ENCODE measurements at regions not wholly inside any gene's neighbourhood (a gene's known extent, or its start where the extent isn't known, plus 50 kb on each side); places are given as distances from the start of the nearest gene placed in this dataset.

- H3K4me3 ChIP-seq (replicated peaks; ENCODE audit: insufficient read depth, low read length), result no peak overlapping the region
- DNase-seq (ENCODE audit: low read depth in 1 of 2, low spot score in 1 of 2), result no peak
- TF ChIP-seq GABPA (IDR thresholded peaks at IDR 0.05; ENCODE audit: low read depth) (no peak), REST (IDR thresholded peaks at IDR 0.05; ENCODE audit: insufficient replicate concordance, low read depth) (no peak), POLR2AphosphoS5 (IDR thresholded peaks at IDR 0.05; ENCODE audit: low read depth) (no peak), SPI1 (IDR thresholded peaks at IDR 0.05; ENCODE audit: borderline replicate concordance, low read depth) (no peak), CTCF (IDR thresholded peaks at IDR 0.05; ENCODE audit: insufficient read depth, low read length) (no peak)
These were observed 137.0 kb upstream of the STXBP5 start for GRCh38 chr6:147067184-147067583.

GRCh38 chr6:147071776-147072175 lies 132.4 kb upstream of the STXBP5 start:
- H3K27ac ChIP-seq (replicated peaks), result peak overlapping the region; percentile 47
- no peak overlapping the region for H3K4me3 ChIP-seq (replicated peaks; ENCODE audit: insufficient read depth, low read length)
- H3K27me3 ChIP-seq (ENCODE audit: insufficient read depth, poor library complexity, severe bottlenecking), result no peaks in the 10 kb centered on the region
- peak in 1 of 2 experiments; percentile 28 for DNase-seq (ENCODE audit: low read depth in 1 of 2, low spot score in 1 of 2)
- TF ChIP-seq SPI1 (IDR thresholded peaks at IDR 0.05; ENCODE audit: borderline replicate concordance, low read depth) (peak; percentile 68; the same call in 1 of the 2 replicates), REST (IDR thresholded peaks at IDR 0.05; ENCODE audit: insufficient replicate concordance, low read depth) (no peak), GABPA (IDR thresholded peaks at IDR 0.05; ENCODE audit: low read depth) (no peak), POLR2AphosphoS5 (IDR thresholded peaks at IDR 0.05; ENCODE audit: low read depth) (no peak), CTCF (IDR thresholded peaks at IDR 0.05; ENCODE audit: insufficient read depth, low read length) (no peak)

More at GRCh38 chr6:147067184-147067583, 137.0 kb upstream of the STXBP5 start:
- Histone ChIP-seq H3K27ac (replicated peaks) (no peak overlapping the region), H3K27me3 (ENCODE audit: insufficient read depth, poor library complexity, severe bottlenecking) (no peaks in the 10 kb centered on the region)

- no peak overlapping the region for H3K4me3 ChIP-seq (replicated peaks; ENCODE audit: insufficient read depth, low read length)
- no peak overlapping the region for H3K27ac ChIP-seq (replicated peaks)
- no peaks in the 10 kb centered on the region for H3K27me3 ChIP-seq (ENCODE audit: insufficient read depth, poor library complexity, severe bottlenecking)
- TF ChIP-seq GABPA (IDR thresholded peaks at IDR 0.05; ENCODE audit: low read depth) (no peak), CTCF (IDR thresholded peaks at IDR 0.05; ENCODE audit: insufficient read depth, low read length) (no peak), POLR2AphosphoS5 (IDR thresholded peaks at IDR 0.05; ENCODE audit: low read depth) (no peak), REST (IDR thresholded peaks at IDR 0.05; ENCODE audit: insufficient replicate concordance, low read depth) (no peak), SPI1 (IDR thresholded peaks at IDR 0.05; ENCODE audit: borderline replicate concordance, low read depth) (no peak)
- DNase-seq (ENCODE audit: low read depth in 1 of 2, low spot score in 1 of 2), result no peak
These were observed 128.8 kb upstream of the STXBP5 start for GRCh38 chr6:147075381-147075780.
